Astrocyte of the spinal cord (primary cell): ENCODE measurements at regions not wholly inside any gene's neighbourhood (a gene's known extent, or its start where the extent isn't known, plus 50 kb on each side); places are given as distances from the start of the nearest gene placed in this dataset.

Source experiments
- DNase-seq: peaks from one replicate; pipeline ENCODE4 v3.0.0; 2011; ENCODE audit warnings: low read depth, low spot score
- H3K4me3 ChIP-seq: 2 replicates; pipeline ENCODE4 v1.5.1; 2011; ENCODE audit warnings: low read depth, mild to moderate bottlenecking, low read length, moderate library complexity
- in situ Hi-C: cut with HindIII; loops from 2 replicates; pipeline ENCODE4 v1.10.0; 2017; ENCODE audit warnings: low sequenced_read_pairs
- TF ChIP-seq, protein P1 (sequence below): IDR thresholded peaks from 2 replicates; pipeline ENCODE4 v1.5.1; 2012; ENCODE audit warnings: low read depth, mild to moderate bottlenecking, low read length, inconsistent platforms

DNA sequence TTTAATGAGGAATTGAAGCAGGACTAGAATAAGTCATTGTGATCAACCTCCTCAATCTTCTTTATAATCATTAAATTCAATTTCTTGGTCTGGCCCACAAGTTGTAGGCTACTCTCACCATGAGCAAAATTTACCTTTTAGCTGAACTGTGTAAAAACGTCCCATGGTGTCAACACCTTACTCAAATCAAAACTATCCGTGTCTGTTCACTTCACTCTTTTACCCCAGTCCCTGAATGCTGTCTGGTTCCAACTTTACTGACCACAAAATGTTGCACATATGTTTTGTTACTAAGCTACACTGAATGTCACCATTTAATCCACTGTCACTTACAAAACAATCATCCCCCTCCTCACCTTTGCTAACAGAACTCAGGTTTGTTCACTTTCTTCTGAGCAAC, 951.6 kb upstream of the SLC39A10 start:
- in situ Hi-C loops: no loop called here
- no peak overlapping the region for H3K4me3 ChIP-seq
- TF ChIP-seq, protein P1, sequence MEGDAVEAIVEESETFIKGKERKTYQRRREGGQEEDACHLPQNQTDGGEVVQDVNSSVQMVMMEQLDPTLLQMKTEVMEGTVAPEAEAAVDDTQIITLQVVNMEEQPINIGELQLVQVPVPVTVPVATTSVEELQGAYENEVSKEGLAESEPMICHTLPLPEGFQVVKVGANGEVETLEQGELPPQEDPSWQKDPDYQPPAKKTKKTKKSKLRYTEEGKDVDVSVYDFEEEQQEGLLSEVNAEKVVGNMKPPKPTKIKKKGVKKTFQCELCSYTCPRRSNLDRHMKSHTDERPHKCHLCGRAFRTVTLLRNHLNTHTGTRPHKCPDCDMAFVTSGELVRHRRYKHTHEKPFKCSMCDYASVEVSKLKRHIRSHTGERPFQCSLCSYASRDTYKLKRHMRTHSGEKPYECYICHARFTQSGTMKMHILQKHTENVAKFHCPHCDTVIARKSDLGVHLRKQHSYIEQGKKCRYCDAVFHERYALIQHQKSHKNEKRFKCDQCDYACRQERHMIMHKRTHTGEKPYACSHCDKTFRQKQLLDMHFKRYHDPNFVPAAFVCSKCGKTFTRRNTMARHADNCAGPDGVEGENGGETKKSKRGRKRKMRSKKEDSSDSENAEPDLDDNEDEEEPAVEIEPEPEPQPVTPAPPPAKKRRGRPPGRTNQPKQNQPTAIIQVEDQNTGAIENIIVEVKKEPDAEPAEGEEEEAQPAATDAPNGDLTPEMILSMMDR: no peak
- no peak for DNase-seq

DNA sequence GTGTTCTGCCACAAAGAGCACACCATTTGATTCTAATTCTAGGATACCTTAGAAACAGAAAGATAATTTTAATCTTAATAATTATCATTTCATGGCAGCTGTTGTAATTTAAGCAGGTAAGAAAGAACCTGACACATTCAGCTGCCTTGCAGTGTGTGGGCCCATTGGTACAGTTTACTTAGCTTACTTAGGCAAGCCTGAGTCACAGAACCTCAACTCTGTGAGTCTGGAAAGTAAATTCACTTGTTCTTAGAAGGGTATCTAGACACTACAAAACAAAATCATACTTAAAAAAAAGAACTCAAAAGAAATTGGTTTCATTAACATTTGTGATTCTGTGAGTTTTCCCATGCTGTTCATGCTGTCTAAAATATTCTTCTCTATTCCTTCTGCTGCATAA, 956.3 kb upstream of the SLC39A10 start:
- in situ Hi-C loops: no loop called here
- TF ChIP-seq, protein P1: no peak
- H3K4me3 ChIP-seq: no peak overlapping the region
- DNase-seq: no peak

DNA sequence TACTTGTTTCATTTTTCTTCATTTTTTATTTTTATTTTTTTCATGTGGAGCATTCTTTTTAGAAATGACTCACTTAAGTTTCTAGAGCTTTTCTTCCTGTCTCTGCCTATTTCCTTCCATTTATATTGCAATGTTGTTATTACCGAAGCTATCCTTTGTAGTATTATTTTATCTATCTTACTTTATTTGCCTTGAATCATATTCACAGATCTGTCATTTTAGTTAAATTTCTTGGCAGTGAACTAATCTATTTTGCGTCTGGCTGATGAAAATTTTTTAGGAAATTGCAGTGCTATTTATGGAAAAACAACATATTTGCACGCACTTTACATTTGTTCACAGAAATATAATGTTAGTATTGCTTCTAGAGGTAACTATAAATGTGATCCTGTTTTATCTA, 956.9 kb upstream of the SLC39A10 start:
- TF ChIP-seq, protein P1: no peak
- in situ Hi-C loops: no loop called here
- H3K4me3 ChIP-seq: no peak overlapping the region
- DNase-seq: no peak

DNA sequence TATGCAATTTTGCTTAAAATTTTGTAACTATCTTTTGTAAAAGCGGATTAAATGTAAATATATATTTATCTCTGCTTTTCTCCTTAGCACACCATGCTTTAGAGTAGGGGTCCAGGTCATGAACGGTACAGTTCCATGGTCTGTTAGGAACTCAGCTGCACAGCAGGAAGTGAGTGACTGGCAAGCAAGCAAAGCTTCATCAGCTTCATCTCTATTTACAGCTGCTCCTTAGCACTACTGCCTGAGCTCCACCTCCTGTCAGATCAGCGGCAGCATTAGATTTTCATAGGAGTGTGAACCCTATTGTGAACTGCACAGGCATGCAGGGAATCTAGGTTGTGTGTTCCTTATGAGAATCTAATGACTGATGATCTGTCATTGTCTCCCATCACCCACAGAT, 959.0 kb upstream of the SLC39A10 start:
- DNase-seq: no peak
- in situ Hi-C loops: no loop called here
- no peak overlapping the region for H3K4me3 ChIP-seq
- TF ChIP-seq, protein P1: no peak

DNA sequence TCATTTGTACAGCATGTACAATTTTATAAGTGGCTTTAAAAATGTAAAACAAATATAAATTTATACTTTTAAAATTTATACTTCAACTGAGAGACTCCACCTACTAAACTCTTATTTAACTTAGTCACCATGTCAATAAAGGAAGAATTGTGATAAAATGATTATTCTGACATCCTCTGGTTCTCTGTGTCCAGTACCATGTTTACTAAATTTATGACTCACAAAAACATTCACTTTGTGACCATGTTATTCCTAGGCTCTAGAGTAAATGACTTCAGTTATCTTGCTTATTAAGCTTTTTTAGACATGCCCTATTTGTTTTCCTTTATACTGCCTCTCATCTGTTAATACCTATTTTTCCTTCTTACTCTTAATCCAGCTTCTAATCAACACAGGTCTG, 959.6 kb upstream of the SLC39A10 start:
- no peak overlapping the region for H3K4me3 ChIP-seq
- no peak for DNase-seq
- in situ Hi-C loops: no loop called here
- TF ChIP-seq, protein P1: no peak

DNA sequence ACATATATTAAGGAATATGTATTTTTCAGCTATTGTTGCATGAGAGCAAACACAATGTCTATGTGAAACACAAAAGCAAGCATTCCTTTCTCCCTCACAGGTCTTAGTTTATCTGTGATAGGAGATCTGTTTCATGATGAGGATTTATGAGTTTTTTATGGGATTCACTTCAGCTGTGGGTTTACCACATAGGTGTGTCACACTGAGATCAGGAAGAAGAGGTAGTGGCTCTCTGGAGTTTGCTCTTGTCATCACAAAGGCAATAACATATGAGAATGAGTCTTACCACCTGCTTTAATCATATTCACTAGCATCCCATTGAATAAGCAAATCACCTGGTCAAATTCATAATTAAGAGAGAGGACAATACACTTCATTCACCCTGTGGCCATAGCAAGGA, 960.3 kb upstream of the SLC39A10 start:
- DNase-seq: no peak
- no peak overlapping the region for H3K4me3 ChIP-seq
- in situ Hi-C loops: no loop called here
- TF ChIP-seq, protein P1: no peak

DNA sequence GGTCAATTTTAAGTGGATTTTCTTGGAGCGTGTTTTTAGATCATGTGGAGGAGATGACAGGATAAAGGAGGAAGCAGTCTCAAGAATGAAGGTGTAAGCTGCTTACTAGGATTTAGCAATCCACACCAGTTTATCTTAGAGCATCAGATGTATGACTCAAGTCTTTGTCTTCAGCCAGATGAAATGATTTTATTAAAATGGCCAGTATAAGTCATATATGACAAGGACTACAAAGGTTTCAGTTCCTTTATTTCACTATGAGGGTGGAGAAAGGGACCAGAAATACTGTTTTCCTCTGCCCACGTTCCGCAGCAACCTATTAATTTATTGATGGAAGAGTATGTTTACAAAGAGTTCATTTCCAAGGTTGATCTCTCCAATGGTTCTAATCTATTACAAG, 970.5 kb upstream of the SLC39A10 start:
- TF ChIP-seq, protein P1: no peak
- H3K4me3 ChIP-seq: no peak overlapping the region
- in situ Hi-C loops: no loop called here
- DNase-seq: no peak
